Jurkat, Clone E6-1 (cell line): ENCODE measurements at regions not wholly inside any gene's neighbourhood (a gene's known extent, or its start where the extent isn't known, plus 50 kb on each side); places are given as distances from the start of the nearest gene placed in this dataset.
A peak's percentile ranks its signal among the peaks of the same experiment; 100 is the strongest.

Source experiments
- DNase-seq: peaks from one replicate; pipeline ENCODE4 v3.0.0-alpha.2; 2011; ENCODE audit warnings: low read depth, low spot score
- H3K4me3 ChIP-seq: 2 replicates; pipeline ENCODE4 v1.5.1; 2011; ENCODE audit warnings: mild to moderate bottlenecking, low read length, control low read depth, moderate library complexity

DNA sequence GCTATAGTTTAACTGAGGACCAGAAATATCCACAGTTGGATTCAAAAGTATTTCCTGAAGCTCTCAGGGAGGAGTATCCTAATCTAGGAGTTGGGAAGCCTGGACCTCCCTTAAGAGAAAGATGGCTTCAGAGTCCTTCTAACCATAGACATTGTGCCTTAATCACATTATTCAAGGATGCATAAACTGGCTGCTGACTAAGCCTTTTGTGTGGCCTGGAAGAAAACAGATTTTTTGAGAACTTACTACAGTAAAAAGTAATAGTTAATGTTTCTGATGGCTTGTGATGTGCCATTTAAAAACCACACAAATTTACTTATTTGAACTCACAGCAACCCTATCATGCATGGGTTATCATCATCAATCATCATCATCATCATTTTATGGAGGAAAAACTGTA lies 126.2 kb upstream of the RPL38 start:
- H3K4me3 ChIP-seq, result no peak overlapping the region
- DNase-seq, result no peak

- DNase-seq, result no peak
- H3K4me3 ChIP-seq, result no peak overlapping the region
These were observed 125.0 kb upstream of the RPL38 start for GRCh38 chr17:74078363-74078941.

GRCh38 chr17:74079537-74080300 lies 123.8 kb upstream of the RPL38 start:
- DNase-seq, result no peak

GRCh38 chr17:74080656-74081582 lies 122.6 kb upstream of the RPL38 start:
- no peak for DNase-seq
- H3K4me3 ChIP-seq, result no peak overlapping the region

More at GRCh38 chr17:74079537-74080300, 123.8 kb upstream of the RPL38 start:
- no peak overlapping the region for H3K4me3 ChIP-seq

DNA sequence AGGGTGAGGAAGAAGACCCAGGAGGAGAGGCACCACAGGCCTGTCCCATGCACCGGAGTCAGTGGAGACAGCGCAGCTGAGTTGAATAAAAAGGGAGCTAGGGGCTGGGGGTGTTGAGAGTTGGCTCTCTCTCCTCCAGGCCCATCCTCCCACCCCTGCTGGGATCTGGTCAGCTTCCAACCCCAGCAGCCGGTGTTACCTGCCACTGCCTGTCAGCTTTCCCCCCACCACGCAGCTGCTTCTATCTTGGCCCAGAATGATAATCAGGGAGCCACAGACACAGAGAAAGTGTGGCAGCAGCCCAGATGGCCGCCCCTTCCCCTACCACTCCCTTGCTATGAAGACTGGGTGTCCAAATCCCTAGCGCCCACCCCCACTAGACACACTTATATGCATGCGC lies 120.6 kb upstream of the RPL38 start:
- no peak for DNase-seq
- H3K4me3 ChIP-seq, result no peak overlapping the region

- no peak for DNase-seq
These were observed 120.2 kb upstream of the RPL38 start for GRCh38 chr17:74083321-74083720.

DNA sequence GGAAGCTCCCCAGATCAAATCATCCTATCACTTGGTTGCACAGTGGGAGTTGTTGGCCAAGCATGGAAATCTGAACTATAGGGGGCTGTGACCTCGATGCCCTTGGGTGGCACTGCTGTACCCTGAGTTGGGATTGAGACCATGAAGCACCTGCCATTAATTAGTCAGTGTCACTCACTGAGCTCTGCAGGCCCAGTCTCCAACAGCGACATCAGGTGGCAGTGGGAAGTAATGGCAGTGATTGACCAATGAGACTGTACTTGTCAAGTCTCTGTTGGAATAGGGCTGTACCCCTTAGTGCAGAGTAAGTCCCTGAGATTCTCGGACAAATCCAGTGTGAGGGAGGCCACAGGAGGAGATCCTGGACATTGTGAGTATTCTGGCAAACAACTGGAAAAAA lies 118.0 kb upstream of the RPL38 start:
- no peak for DNase-seq
- H3K4me3 ChIP-seq, result no peak overlapping the region

More at GRCh38 chr17:74083321-74083720, 120.2 kb upstream of the RPL38 start:
- H3K4me3 ChIP-seq, result no peak overlapping the region

GRCh38 chr17:74087002-74087585 lies 116.4 kb upstream of the RPL38 start:
- no peak for DNase-seq
- H3K4me3 ChIP-seq, result no peak overlapping the region

GRCh38 chr17:74088285-74088933 lies 115.1 kb upstream of the RPL38 start:
- DNase-seq, result no peak
- no peak overlapping the region for H3K4me3 ChIP-seq

- DNase-seq, result no peak
- H3K4me3 ChIP-seq, result no peak overlapping the region
These were observed 114.5 kb upstream of the RPL38 start for GRCh38 chr17:74088934-74089329.

GRCh38 chr17:74089380-74089779 lies 114.1 kb upstream of the RPL38 start:
- H3K4me3 ChIP-seq, result no peak overlapping the region
- no peak for DNase-seq

GRCh38 chr17:74089869-74090464 lies 113.5 kb upstream of the RPL38 start:
- peak; percentile 68 for DNase-seq
- H3K4me3 ChIP-seq, result no peak overlapping the region

DNA sequence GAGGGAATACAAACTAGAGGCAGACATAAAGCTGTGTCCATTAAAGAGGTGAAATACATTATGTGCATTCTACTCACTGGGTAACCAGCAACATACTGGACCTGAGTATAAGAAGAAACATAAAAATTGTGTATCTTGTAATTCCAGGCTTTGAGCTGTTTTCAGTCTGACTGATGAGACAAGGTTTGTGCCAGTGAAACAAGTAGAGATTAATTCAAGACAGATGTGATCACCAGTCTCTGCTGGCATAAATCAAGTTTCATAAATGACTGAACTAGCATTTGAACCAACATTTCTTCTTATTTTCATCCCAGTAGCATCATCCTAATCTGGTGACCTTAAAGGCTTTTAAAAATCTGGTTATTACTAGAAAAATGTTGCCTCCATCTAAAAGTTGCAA lies 108.8 kb upstream of the RPL38 start:
- DNase-seq, result no peak
- no peak overlapping the region for H3K4me3 ChIP-seq

- DNase-seq, result no peak
- H3K4me3 ChIP-seq, result no peak overlapping the region
These were observed 107.0 kb upstream of the RPL38 start for GRCh38 chr17:74096456-74096855.

- DNase-seq, result no peak
- H3K4me3 ChIP-seq, result no peak overlapping the region
These were observed 105.9 kb upstream of the RPL38 start for GRCh38 chr17:74097450-74098135.

GRCh38 chr17:74098136-74099024 lies 105.1 kb upstream of the RPL38 start:
- no peak overlapping the region for H3K4me3 ChIP-seq
- no peak for DNase-seq
